ENCODE measurements at regions not wholly inside any gene's neighbourhood (a gene's known extent, or its start where the extent isn't known, plus 50 kb on each side); places are given as distances from the start of the nearest gene placed in this dataset.

- no peak for DNase-seq
- ATAC-seq: peak in 1 of 2 donors; percentile 19
- intact Hi-C loops (cut with DNase I): loop anchor here in 1 of 2 donors (10.0 kb wide), 1 partner anchor 141 kb away; no protein-coding TSS in a partner anchor
These were observed 159.5 kb upstream of the KLF14 start for GRCh38 chr7:130893441-130893894.

- DNase-seq (peak; percentile 64), ATAC-seq (peak in 1 of 2 donors; percentile 53)
- intact Hi-C loops (cut with DNase I): loop anchor here in 1 of 2 donors (10.0 kb wide), 1 partner anchor 140 kb away; no protein-coding TSS in a partner anchor
These were observed 160.3 kb upstream of the KLF14 start for GRCh38 chr7:130894146-130894908.

- intact Hi-C loops (cut with DNase I): loop anchor here (5.0 to 10.0 kb wide), 2 partner anchors 112 to 140 kb away; no protein-coding TSS in a partner anchor
- ATAC-seq (no peak), DNase-seq (no peak)
These were observed 161.1 kb upstream of the KLF14 start for GRCh38 chr7:130894909-130895750.

GRCh38 chr7:130896051-130896881 is 162.3 kb upstream of the KLF14 start:
- DNase-seq: no peak
- no peak for ATAC-seq
- intact Hi-C loops (cut with DNase I): loop anchor here (2.0 to 10.0 kb wide), 3 partner anchors 111 to 145 kb away; no protein-coding TSS in a partner anchor

- ATAC-seq: peak; percentile 45 to 68
- peak; percentile 83 for DNase-seq
- intact Hi-C loops (cut with DNase I): loop anchor here (2.0 to 10.0 kb wide), 3 partner anchors 110 to 144 kb away; no protein-coding TSS in a partner anchor
These were observed 163.0 kb upstream of the KLF14 start for GRCh38 chr7:130896898-130897514.

GRCh38 chr7:130897515-130898419 is 163.8 kb upstream of the KLF14 start:
- intact Hi-C loops (cut with DNase I): loop anchor here (2.0 to 10.0 kb wide), 3 partner anchors 110 to 143 kb away; no protein-coding TSS in a partner anchor
- ATAC-seq (no peak), DNase-seq (no peak)

GRCh38 chr7:130899071-130899560 is 165.1 kb upstream of the KLF14 start:
- ATAC-seq (no peak), DNase-seq (no peak)
- intact Hi-C loops (cut with DNase I): loop anchor here (5.0 to 10.0 kb wide), 2 partner anchors 108 to 136 kb away; no protein-coding TSS in a partner anchor

- intact Hi-C loops (cut with DNase I): loop anchor here (5.0 to 10.0 kb wide), 3 partner anchors 42 to 135 kb away; no protein-coding TSS in a partner anchor
- DNase-seq (no peak), ATAC-seq (no peak)
These were observed 165.8 kb upstream of the KLF14 start for GRCh38 chr7:130899638-130900401.

GRCh38 chr7:130900471-130901076 is 166.6 kb upstream of the KLF14 start:
- DNase-seq (no peak), ATAC-seq (no peak)
- intact Hi-C loops (cut with DNase I): loop anchor here in 1 of 2 donors (5.0 kb wide), 1 partner anchor 42 kb away; no protein-coding TSS in a partner anchor

- ATAC-seq: peak; percentile 78 to 85
- intact Hi-C loops (cut with DNase I): loop anchor here in 1 of 2 donors (5.0 kb wide), 1 partner anchor 41 kb away; no protein-coding TSS in a partner anchor
- DNase-seq: peak; percentile 86
These were observed 167.3 kb upstream of the KLF14 start for GRCh38 chr7:130901209-130901783.

GRCh38 chr7:130902755-130903357 is 168.8 kb upstream of the KLF14 start:
- intact Hi-C loops (cut with DNase I): loop anchor here in 1 of 2 donors (5.0 kb wide), 1 partner anchor 39 kb away; no protein-coding TSS in a partner anchor
- no peak for ATAC-seq
- DNase-seq: no peak

- ATAC-seq (peak; percentile 48 to 55), DNase-seq (no peak)
- intact Hi-C loops (cut with DNase I): loop anchor here in 1 of 2 donors (5.0 kb wide), 1 partner anchor 39 kb away; no protein-coding TSS in a partner anchor
These were observed 169.5 kb upstream of the KLF14 start for GRCh38 chr7:130903358-130903974.

GRCh38 chr7:130904031-130904757 is 170.2 kb upstream of the KLF14 start:
- DNase-seq (no peak), ATAC-seq (peak; percentile 24 to 54)
- intact Hi-C loops (cut with DNase I): loop anchor here in 1 of 2 donors (5.0 kb wide), 1 partner anchor 38 kb away; no protein-coding TSS in a partner anchor
